DMS79 (cell line): ENCODE measurements at regions not wholly inside any gene's neighbourhood (a gene's known extent, or its start where the extent isn't known, plus 50 kb on each side); places are given as distances from the start of the nearest gene placed in this dataset.
"Not testable (repeated sequence)": the region's sequence is repeated elsewhere in the genome, so short reads cannot be mapped to it uniquely, and the experiment has no call there.

Source experiments
- DNase-seq: peaks from one replicate; lab custom pipeline; 2025; lab: John Stamatoyannopoulos, UW

DNA sequence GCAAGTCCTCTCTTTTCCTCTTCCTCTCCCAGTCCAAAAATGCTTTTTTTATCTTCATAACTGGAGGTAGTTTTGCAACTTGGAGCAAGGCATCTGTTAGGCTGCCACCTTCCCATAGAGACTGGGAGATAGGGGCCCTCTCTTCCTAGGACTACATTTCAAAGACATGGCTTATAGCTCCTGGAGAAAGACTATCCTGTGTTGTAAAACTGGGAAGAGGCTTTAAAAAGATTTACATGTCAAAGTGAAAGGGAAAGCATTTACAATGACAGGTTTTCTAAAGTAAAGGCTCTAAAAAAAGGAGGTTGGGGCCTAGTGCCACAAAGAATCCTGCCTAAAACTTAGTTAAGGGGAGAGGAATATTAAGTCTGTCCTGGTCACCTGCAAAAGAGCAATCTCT, 82.2 kb upstream of the SEMA3E start:
- no peak for DNase-seq

DNA sequence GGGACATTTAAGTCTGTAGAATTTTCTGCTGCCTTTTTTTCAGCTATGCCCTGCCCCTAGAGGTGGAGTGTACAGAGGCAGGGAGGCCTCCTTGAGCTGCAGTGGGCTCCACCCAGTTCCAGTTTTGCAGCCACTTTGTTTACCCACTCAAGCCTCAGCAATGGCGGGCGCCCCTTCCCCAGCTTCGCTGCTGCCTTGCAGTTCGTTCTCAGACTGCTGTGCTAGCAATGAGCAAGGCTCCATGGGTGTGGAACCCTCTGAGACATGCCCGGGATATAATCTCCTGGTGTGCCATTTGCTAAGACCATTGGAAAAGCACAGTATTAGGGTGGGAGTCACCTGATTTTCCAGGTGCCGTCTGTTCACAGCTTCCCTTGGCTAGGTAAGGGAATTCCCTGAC, 68.0 kb upstream of the SEMA3E start:
- not testable (repeated sequence) for DNase-seq

DNA sequence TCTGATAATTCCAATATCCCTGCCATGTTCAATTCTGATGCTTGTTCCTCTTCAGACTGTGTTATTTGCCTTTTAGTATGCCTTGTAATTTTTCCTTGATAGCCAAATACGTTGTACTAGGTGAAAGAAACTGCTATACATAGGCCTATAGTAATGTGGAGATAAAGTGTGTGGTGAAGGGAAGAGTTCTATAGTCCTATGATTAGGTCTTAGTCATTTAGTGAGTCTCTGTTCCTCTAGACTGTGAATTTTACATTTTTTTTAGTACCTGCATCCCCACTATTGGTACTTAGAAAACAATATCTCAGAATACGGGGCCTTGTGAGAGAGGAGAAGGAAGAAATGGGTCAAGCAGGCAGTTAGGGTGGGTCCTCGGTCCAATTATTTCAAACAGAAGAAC, 59.6 kb upstream of the SEMA3E start:
- no peak for DNase-seq

DNA sequence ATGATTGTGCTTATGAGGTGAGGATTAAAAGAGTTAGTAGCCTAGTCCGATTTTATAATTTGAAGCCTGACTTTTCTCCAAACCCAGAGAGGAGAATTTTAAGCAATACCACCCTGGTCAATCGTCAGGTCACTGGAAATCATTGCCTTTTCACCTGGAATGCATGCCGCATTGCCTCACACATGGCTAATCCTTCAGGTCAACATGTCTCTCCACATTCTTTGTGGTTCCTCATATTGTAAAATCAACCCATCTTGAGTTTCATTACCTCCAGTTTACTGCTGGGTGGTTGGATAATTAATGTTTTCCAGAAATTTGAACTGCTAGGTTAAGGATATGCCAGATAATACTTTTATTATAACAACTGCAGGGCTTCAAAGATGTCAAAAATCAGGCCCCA, 55.6 kb upstream of the SEMA3E start:
- DNase-seq = no peak

DNA sequence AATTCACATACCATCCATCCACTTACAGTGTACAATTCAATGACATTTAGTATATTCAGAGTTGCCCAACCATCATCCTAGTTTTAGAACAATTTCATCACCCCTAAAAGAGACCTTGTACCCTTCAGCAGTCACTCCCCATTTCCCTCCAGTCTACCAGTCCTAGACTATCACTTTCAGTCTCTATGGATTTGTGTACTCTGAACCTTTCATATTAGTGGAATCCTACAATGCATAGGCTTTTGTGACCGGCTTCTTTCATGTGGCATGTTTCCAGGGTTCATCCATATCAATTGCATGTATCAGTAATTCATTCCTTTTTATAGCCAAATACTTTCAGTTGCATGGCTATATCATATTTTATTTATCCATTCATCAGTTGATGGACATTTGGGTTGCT, 53.5 kb upstream of the SEMA3E start:
- DNase-seq = no peak

DNA sequence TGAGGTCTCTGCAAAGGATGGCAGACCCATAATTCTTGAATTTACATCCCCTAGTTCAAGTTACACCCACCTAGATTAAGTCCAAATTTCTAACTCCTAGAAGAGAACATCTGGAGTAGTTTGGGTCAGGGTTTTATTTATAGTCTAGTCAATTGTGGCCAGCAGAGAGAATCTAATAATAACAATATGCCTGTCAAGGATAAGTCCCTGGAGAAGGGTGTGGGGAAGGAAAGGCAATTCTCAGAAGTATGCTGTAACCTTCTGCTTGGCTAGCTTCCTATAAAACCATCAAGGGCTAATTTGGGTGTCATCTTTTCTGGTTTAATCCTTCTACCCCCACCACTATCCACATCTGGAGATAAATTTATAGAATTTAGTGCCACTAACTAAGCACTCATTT, 52.8 kb upstream of the SEMA3E start:
- DNase-seq = no peak
